ENCODE measurements at regions not wholly inside any gene's neighbourhood (a gene's known extent, or its start where the extent isn't known, plus 50 kb on each side); places are given as distances from the start of the nearest gene placed in this dataset.

GRCh38 chr4:38213083-38213805 is 253.0 kb downstream of the PTTG2 start:
- Histone ChIP-seq H3K4me3 (ENCODE audit: low read depth, low read length, poor library complexity, severe bottlenecking) (no peak overlapping the region), H3K79me2 (ENCODE audit: insufficient read depth, low read depth, low read length) (no peaks in the 10 kb centered on the region), H3K36me3 (ENCODE audit: insufficient read depth, low read length) (no peaks in the 10 kb centered on the region), H3K4me1 (ENCODE audit: insufficient read depth, low read length, poor library complexity, severe bottlenecking) (no peaks in the 10 kb centered on the region), H3K27ac (ENCODE audit: low read depth, low read length, poor library complexity, severe bottlenecking) (no peak overlapping the region), H3K9me2 (ENCODE audit: insufficient read depth, low read length) (no peaks in the 10 kb centered on the region), H3K4me2 (ENCODE audit: low read length) (no peak overlapping the region), H4K20me1 (ENCODE audit: insufficient read depth, low read length) (no peaks in the 10 kb centered on the region), H3K9me3 (ENCODE audit: low read length) (no peaks in the 10 kb centered on the region), H2AFZ (ENCODE audit: low read length) (no peak overlapping the region)
- TF ChIP-seq CTCF (conservative IDR thresholded peaks at IDR 0.05; ENCODE audit: low read length) (no peak), EZH2phosphoT487 (IDR thresholded peaks at IDR 0.05; ENCODE audit: borderline replicate concordance, low read depth, low read length) (no peak)
- intact Hi-C loops (cut with micrococcal nuclease; ENCODE audit: unreplicated experiment), result no loop called here
- no TSS peak for BruUV-seq (replicated peaks)
- POLR2A ChIA-PET, result interaction anchor here (1.0 kb wide), 1 partner anchor 11 kb away, joined by 4 read pairs; no protein-coding TSS in a partner anchor
- CTCF ChIA-PET (ENCODE audit: unreplicated experiment), result no interaction called here
- no peak for DNase-seq (ENCODE audit: low spot score)

- no peak for TF ChIP-seq CTCF (conservative IDR thresholded peaks at IDR 0.05; ENCODE audit: low read length)
- TF ChIP-seq EZH2phosphoT487 (IDR thresholded peaks at IDR 0.05; ENCODE audit: borderline replicate concordance, low read depth, low read length), result no peak
- intact Hi-C loops (cut with micrococcal nuclease; ENCODE audit: unreplicated experiment), result no loop called here
- H3K4me3 ChIP-seq (ENCODE audit: low read depth, low read length, poor library complexity, severe bottlenecking), result no peak overlapping the region
- H3K36me3 ChIP-seq (ENCODE audit: insufficient read depth, low read length), result no peaks in the 10 kb centered on the region
- no peaks in the 10 kb centered on the region for H3K4me1 ChIP-seq (ENCODE audit: insufficient read depth, low read length, poor library complexity, severe bottlenecking)
- H2AFZ ChIP-seq (ENCODE audit: low read length), result no peak overlapping the region
- no peak overlapping the region for H3K4me2 ChIP-seq (ENCODE audit: low read length)
- DNase-seq (ENCODE audit: low spot score), result no peak
- H4K20me1 ChIP-seq (ENCODE audit: insufficient read depth, low read length), result no peaks in the 10 kb centered on the region
- BruUV-seq (replicated peaks), result no TSS peak
- no peaks in the 10 kb centered on the region for H3K79me2 ChIP-seq (ENCODE audit: insufficient read depth, low read depth, low read length)
- ChIA-PET POLR2A (no interaction called here), CTCF (ENCODE audit: unreplicated experiment) (no interaction called here)
- H3K9me3 ChIP-seq (ENCODE audit: low read length), result no peaks in the 10 kb centered on the region
- H3K9me2 ChIP-seq (ENCODE audit: insufficient read depth, low read length), result no peaks in the 10 kb centered on the region
- no peak overlapping the region for H3K27ac ChIP-seq (ENCODE audit: low read depth, low read length, poor library complexity, severe bottlenecking)
Observed at GRCh38 chr4:38222892-38223291, 262.7 kb downstream of the PTTG2 start.

- Histone ChIP-seq H3K4me3 (ENCODE audit: low read depth, low read length, poor library complexity, severe bottlenecking) (no peak overlapping the region), H2AFZ (ENCODE audit: low read length) (no peak overlapping the region), H3K9me2 (ENCODE audit: insufficient read depth, low read length) (no peaks in the 10 kb centered on the region), H3K79me2 (ENCODE audit: insufficient read depth, low read depth, low read length) (no peaks in the 10 kb centered on the region), H3K27ac (ENCODE audit: low read depth, low read length, poor library complexity, severe bottlenecking) (no peak overlapping the region), H3K4me2 (ENCODE audit: low read length) (no peak overlapping the region), H3K4me1 (ENCODE audit: insufficient read depth, low read length, poor library complexity, severe bottlenecking) (no peaks in the 10 kb centered on the region), H4K20me1 (ENCODE audit: insufficient read depth, low read length) (no peaks in the 10 kb centered on the region), H3K36me3 (ENCODE audit: insufficient read depth, low read length) (no peaks in the 10 kb centered on the region), H3K9me3 (ENCODE audit: low read length) (no peaks in the 10 kb centered on the region)
- no peak for TF ChIP-seq EZH2phosphoT487 (IDR thresholded peaks at IDR 0.05; ENCODE audit: borderline replicate concordance, low read depth, low read length)
- no peak for TF ChIP-seq CTCF (conservative IDR thresholded peaks at IDR 0.05; ENCODE audit: low read length)
- no TSS peak for BruUV-seq (replicated peaks)
- no peak for DNase-seq (ENCODE audit: low spot score)
- intact Hi-C loops (cut with micrococcal nuclease; ENCODE audit: unreplicated experiment), result no loop called here
- ChIA-PET POLR2A (no interaction called here), CTCF (ENCODE audit: unreplicated experiment) (no interaction called here)
Observed at GRCh38 chr4:38223306-38223705, 263.1 kb downstream of the PTTG2 start.

Measured in OCI-LY7 (cell line).